Hepatocyte (in vitro differentiated cells): ENCODE measurements at regions not wholly inside any gene's neighbourhood (a gene's known extent, or its start where the extent isn't known, plus 50 kb on each side); places are given as distances from the start of the nearest gene placed in this dataset.

Experiments used
- CTCF ChIP-seq: fragments of 200-600 bp; sonication (generic); IDR thresholded peaks from 2 replicates; pipeline ENCODE4 v1.5.1; 2016; ENCODE audit warnings: antibody characterized with exemption, mild to moderate bottlenecking; ENCODE audit not compliant: poor library complexity
- EZH2 ChIP-seq: fragments of 200-600 bp; sonication (generic); IDR thresholded peaks from 2 replicates; pipeline ENCODE4 v1.6.1; 2016; ENCODE audit warnings: antibody characterized with exemption, mild to moderate bottlenecking, borderline replicate concordance

DNA sequence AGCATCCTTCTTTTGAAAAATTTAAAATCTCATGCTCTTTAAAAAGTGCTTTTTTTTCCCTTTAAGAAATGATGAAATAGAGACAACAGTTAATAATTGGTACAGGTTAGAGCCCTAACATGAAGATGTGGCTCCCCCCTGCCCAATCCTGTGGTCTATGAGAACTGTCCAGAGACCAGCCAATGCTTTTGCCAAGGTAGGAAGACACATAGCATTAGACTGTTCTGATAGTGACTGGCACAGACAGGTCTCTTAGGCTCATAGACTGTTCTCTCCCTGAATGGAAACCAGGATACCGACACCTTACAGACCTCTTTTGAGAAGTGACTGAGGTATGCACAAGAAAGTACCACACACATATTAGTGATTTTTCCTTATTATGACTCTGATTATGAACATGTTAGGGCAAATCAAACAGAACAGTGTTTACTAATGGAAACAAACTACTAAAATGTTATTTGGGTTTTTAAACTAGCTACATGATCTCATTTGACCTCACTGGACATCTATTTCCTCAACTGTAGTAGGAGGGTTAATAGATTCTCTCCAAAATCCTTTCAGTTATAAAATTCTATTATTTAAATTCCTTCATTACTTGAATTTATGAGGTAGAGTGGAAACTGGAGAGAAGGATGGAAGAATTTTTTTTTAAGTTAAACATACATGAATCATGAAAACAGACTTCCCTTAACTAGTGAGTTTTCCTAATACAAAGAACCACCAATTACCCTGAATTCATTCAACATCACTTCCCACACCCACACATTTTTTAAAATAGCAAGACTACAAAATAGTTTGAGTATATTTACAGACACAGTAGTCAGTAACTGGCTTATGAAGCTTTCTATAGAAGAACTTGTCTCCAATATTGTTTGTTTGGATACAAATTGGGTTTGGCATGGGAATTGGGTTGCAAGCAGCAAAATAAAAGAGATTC lies 120.4 kb downstream of the OGFRL1 start:
- TF ChIP-seq CTCF, result no peak
- TF ChIP-seq EZH2, result no peak
